Lower leg skin (tissue), 3 donors: ENCODE measurements at regions not wholly inside any gene's neighbourhood (a gene's known extent, or its start where the extent isn't known, plus 50 kb on each side); places are given as distances from the start of the nearest gene placed in this dataset.

ENCODE experiments used
- CTCF ChIP-seq, 3 donors: fragments of 450-650 bp; IDR thresholded peaks; one replicate each; pipeline ENCODE4 v1.5.1; 2016; ENCODE audit warnings: antibody characterized with exemption in 3 of 3, mild to moderate bottlenecking in 3 of 3, moderate library complexity in 2 of 3
- POLR2A ChIP-seq, 2 donors: fragments of 450-650 bp; IDR thresholded peaks; one replicate each; pipeline ENCODE4 v1.6.1; 2016 to 2017; ENCODE audit warnings: antibody characterized with exemption in 2 of 2, mild to moderate bottlenecking in 1 of 2, moderate library complexity in 1 of 2

DNA sequence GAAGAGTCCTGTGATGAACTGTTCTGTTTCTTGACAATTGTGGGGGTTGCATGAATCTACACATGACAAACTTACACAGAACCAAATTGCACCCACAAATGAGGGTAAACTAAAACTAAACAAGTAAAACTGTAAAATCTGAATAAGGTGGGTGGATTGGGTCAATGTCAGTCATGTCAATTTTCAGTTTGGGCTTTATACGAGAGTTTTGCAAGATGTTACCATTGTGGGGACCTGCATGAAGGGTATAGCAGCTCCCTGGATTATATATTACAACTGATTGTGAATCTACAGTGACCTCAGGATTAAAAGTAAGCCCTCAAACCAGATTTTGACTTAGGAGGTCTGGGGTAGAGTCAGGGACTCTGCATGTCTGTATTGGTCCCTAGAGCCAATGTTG, 101.5 kb upstream of the LHX5 start:
- TF ChIP-seq CTCF (IDR thresholded peaks at IDR 0.05) (no peak), POLR2A (IDR thresholded peaks at IDR 0.05) (no peak)
